Muscle of leg (tissue), 3 donors: ENCODE measurements at regions not wholly inside any gene's neighbourhood (a gene's known extent, or its start where the extent isn't known, plus 50 kb on each side); places are given as distances from the start of the nearest gene placed in this dataset.
A peak's percentile ranks its signal among the peaks of the same experiment; 100 is the strongest.

Source experiments
- DNase-seq: peaks from one replicate; pipeline ENCODE4 v3.0.0; 2013
- H3K27ac ChIP-seq: one replicate; pipeline ENCODE4 v1.5.1; 2013; ENCODE audit warnings: mild to moderate bottlenecking, low read length, control low read depth
- H3K27me3 ChIP-seq: one replicate; pipeline ENCODE4 v1.6.1; 2013; ENCODE audit warnings: low read length; ENCODE audit not compliant: control insufficient read depth, insufficient read depth
- H3K36me3 ChIP-seq: one replicate; pipeline ENCODE4 v1.6.1; 2013; ENCODE audit warnings: low read length; ENCODE audit not compliant: control insufficient read depth, insufficient read depth
- H3K4me1 ChIP-seq: one replicate; pipeline ENCODE4 v1.6.1; 2013; ENCODE audit warnings: low read length; ENCODE audit not compliant: control insufficient read depth, insufficient read depth
- H3K4me3 ChIP-seq: one replicate; pipeline ENCODE4 v1.5.1; 2013; ENCODE audit warnings: low read length, control low read depth
- H3K9me3 ChIP-seq: replicated peaks from 2 replicates; pipeline ENCODE4 v1.6.1; 2013; ENCODE audit warnings: low read depth, low read length; ENCODE audit not compliant: control insufficient read depth
- WGBS: methylation state at CpG from one replicate; pipeline ENCODE4 v1.1.5; 2013; ENCODE audit warnings: missing lambda C conversion rate; ENCODE audit not compliant: insufficient coverage; 5-methylcytosine and 5-hydroxymethylcytosine counted together

DNA sequence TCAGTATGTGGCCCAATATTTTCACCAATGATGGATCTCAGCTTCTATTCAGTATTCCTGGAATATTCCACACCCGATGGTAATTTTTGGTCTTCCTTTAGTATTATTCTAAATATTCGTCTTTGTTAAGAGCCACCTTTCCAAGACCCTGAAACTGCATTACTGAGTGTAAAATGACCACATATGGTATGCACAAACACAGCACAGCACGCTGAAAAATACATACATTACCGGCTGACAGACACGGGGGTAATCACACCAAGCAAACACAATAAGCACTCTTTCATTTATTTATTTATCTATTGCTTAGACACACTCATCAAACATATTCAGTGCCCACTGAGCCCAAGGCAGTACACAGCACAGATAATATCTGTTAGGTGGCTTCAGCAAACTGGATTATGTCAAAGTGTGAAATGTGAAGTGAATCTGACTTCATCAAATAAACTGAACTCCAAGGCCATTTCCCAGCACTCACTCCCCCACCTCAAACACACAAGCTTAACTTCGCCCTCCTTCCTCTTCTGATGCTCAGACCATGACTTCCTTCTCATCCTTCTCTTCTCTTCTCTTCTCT is 1637.8 kb upstream of the C9orf72 start:
- peaks cover 20% of the 10 kb centered on the region for H3K4me1 ChIP-seq
- H3K27me3 ChIP-seq, result peaks cover 40% of the 10 kb centered on the region
- DNase-seq, result no peak
- no peak overlapping the region for H3K27ac ChIP-seq
- no peaks in the 10 kb centered on the region for H3K9me3 ChIP-seq
- no peaks in the 10 kb centered on the region for H3K36me3 ChIP-seq
- H3K4me3 ChIP-seq, result peak overlapping the region; percentile 57
- WGBS, result 51% methylated on average over 3 of the region's 6 CpGs

DNA sequence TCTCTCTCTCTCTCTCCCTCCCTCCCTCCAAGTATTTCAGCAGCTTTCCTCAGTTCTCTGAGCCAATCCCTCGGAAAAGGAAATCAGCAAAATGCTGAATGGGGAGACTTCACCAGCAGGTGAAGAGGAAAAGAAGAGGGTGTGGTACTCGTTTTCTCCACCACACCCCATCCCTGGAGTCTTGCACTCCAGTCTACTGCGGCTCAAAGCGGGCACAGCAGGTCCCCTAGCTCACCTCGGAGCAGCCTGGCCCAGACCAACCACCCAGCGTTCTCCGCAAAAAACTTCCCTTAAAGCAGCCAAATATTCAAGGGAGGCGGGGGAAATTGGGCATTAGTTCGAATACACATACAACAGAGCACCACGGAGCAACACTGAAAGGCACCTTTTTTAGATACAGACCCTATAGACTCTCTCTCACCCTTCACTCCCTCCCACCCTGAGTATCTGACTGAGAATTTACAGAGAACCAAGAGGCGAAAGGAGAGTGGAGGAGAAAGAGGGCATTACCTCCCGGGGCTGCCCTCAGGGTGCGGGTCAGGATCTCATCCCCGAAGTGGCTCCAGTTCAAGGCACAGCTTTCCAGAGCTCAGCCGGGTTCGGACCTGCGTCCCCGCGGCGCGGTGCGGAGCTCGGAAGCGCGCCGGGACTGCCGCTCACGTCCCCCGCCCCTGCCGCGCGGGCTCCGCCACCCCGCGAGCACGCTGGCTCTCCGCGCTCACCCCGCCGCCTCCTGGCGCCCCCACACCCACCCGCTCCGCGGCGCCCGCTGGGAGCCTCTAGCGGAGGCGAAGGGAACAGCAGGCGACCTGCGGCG is 1638.5 kb upstream of the C9orf72 start:
- Histone ChIP-seq H3K36me3 (no peaks in the 10 kb centered on the region), H3K4me1 (peaks cover 20% of the 10 kb centered on the region), H3K27ac (peak overlapping the region; percentile 0), H3K4me3 (peak overlapping the region; percentile 57), H3K27me3 (peaks cover 40% of the 10 kb centered on the region), H3K9me3 (no peaks in the 10 kb centered on the region)
- DNase-seq, result peak; percentile 79
- WGBS, result under 1% methylated on average over 43 of the region's 51 CpGs

DNA sequence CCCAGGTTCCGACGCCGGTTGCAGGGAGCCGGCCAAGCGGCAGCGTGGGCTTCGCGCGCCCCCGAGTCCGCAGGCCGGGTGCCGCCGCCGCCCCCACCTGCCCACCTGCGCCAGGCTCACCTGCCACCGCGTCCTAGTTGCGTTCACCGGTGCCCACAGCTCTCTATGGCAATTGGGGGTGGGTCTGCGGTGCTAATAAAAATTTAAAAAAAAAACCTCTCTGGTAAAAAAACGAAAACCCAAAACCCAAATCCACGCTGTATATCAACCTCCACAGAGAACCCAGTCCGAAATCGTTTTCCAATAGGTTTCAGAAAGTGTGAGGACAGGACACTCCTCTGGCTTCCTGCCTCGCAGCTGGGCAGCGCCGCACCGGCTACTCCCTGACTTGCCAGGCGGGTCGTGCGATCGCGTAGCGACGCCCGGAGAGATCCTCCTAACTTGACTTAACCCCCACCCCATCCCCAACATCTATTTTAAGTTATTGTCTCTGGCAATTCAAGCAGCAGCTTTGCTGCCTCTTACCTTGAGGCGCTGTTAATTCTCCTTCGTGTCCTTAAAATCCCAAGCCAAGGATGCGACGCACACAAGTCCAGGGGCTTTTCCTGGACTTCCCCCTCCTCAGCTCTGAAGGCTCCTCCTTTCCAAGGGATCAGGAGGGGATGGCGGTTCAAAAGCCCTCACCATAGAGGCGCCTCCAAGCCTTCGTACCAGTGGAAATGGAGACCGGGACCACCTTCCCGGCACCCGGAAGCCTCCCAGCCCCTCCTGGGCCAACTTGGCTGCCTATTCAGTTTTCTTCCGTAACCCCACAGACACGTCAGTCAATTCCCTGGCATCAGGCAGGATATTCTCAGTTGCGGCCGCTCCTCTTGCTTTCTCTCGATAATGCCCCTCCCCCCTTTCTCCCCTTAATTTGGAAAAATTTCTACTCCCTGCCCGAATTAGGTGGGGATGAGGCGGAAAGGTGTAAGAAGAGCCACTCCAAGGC is 1639.4 kb upstream of the C9orf72 start:
- no peaks in the 10 kb centered on the region for H3K36me3 ChIP-seq
- no peak overlapping the region for H3K27ac ChIP-seq
- H3K4me1 ChIP-seq, result peaks cover 20% of the 10 kb centered on the region
- peak; percentile 41 for DNase-seq
- peak overlapping the region; percentile 49 for H3K4me3 ChIP-seq
- under 1% methylated on average over 30 of the region's 54 CpGs for WGBS
- no peaks in the 10 kb centered on the region for H3K9me3 ChIP-seq
- H3K27me3 ChIP-seq, result peaks cover 40% of the 10 kb centered on the region

DNA sequence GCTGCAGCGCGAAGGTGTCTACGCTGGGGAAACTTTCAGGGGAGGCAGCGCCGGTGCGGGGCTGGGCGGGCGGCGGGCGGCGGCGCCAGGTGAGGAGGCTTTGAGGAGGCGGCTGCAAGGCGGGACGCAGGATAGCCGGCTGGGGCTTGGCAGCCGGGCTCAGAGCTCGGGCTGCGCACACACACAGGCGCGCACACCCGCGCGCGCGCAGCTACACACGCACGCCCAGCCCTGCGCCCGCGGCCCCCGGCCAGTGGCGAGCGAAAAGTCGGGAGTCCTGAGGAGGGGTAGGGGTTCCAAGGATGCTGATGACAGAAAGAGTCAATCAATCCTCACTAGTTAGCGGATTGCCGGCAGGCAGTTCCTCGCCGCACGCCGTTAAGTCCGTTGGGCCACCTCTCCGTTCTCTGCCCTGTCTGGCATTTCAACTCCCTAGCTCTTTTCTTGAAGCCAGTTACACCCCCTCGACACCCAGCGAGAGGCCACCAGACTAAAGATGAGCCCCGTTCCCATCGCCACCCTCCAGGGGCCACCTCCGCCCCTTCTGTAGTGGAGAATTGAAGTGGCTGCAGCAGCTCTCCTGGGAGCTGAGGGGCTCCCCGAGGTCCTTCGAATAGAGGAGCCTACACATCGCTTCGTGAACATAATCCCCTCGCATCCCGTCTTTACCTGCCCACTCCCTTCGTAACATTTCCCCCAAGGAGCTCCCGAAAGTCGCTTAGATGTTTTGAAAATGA is 1640.3 kb upstream of the C9orf72 start, which contains the start of gene LINGO2:
TSS of gene LINGO2 (minus strand) at position 185 of the 737 bp plus-strand sequence.
- H3K36me3 ChIP-seq, result no peaks in the 10 kb centered on the region
- H3K9me3 ChIP-seq, result no peaks in the 10 kb centered on the region
- H3K4me1 ChIP-seq, result peaks cover 20% of the 10 kb centered on the region
- peak; percentile 40 for DNase-seq
- H3K4me3 ChIP-seq, result peak within 1 kb of the TSS; percentile 49
- no peak within 1 kb of the TSS for H3K27ac ChIP-seq
- under 1% methylated on average over 41 of the region's 57 CpGs for WGBS
- H3K27me3 ChIP-seq, result peaks cover 40% of the 10 kb centered on the region

DNA sequence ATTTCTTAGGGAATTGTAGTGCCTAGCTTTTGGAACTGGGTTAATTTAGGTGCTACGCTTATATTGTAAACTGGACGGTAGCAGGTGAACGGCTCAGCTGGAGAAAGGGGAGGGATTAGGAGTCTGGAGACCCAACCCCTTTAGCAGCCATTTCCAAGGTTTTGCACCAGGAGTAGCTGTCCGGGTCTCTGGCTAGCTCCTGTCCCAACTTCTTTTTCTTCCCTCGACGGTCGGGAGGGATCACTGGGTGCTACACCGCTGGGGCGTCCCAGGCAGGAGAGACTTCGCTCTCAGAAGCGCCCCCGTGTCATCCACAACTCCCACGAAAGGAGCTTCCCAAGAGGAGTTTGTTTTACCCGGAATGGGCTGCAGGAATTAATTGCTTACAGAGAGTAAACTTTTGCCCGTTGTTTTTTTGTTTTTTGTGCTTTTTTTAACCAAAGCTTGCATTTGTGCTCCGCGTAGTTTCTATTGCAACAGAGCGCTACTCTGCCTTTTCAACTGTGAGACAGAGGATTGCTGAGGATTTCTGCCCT is 1640.9 kb upstream of the C9orf72 start:
- 0% methylated on average over 11 of the region's 18 CpGs for WGBS
- Histone ChIP-seq H3K9me3 (no peaks in the 10 kb centered on the region), H3K4me1 (peaks cover 20% of the 10 kb centered on the region), H3K36me3 (no peaks in the 10 kb centered on the region), H3K4me3 (peak overlapping the region; percentile 49), H3K27me3 (peaks cover 40% of the 10 kb centered on the region), H3K27ac (no peak overlapping the region)
- peak; percentile 83 for DNase-seq

DNA sequence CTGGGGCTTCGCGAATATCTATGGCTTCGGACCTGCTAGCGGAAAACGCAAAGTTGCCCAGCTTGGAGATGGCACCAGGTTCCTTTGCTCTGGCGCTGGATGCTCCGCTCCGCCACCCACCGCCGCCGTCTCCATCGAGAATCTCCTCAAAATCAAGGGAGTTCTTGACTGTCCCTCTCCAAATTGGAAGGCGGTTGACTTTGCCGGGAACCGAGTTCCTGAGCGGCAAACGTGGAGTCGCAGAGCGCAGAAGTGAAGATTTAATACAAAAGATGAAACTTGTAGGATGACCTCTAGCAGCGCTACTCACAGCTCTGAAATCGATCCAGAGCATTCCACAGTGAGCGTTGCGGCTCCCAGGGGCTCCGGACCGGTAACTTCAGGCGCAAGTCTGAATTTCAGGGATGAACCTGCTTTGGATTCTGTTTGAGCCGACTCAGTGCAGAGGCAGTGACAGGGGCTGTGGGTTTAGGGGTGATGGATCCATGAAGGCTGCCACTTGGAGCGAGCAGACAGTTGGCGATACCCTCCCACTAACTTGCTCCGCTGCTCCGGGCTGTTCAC is 1641.5 kb upstream of the C9orf72 start:
- 1% methylated on average over 27 of the region's 31 CpGs for WGBS
- H3K9me3 ChIP-seq, result no peaks in the 10 kb centered on the region

DNA sequence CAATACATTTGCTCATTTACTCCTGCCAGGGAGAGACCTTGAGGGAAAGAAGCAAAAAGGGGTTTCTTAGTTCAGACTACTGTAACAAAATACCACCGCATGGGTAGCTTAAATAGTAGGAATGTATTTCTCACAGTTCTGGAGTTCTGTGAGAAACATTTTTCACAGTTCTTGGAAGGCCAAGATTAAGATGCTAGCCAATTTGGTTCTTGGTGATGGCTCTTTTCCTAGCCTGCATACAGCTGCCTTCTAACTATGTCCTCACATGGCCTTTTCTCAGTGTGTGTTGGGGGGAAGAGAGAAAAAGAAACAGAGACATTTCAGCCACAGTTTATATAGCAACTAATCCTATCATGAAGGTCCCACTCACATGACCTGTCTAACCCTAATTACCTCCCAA is 1644.7 kb upstream of the C9orf72 start:
- H3K4me1 ChIP-seq, result peaks cover 14% of the 10 kb centered on the region
- H3K9me3 ChIP-seq, result no peaks in the 10 kb centered on the region
- no CpG with 5 or more reads among the region's 1 CpG for WGBS
- H3K36me3 ChIP-seq, result no peaks in the 10 kb centered on the region
- no peak overlapping the region for H3K27ac ChIP-seq
- H3K4me3 ChIP-seq, result no peak overlapping the region
- H3K27me3 ChIP-seq, result peaks cover 24% of the 10 kb centered on the region
- no peak for DNase-seq

More for the DNA sequence above, 1641.5 kb upstream of the C9orf72 start:
- H3K27me3 ChIP-seq, result peaks cover 40% of the 10 kb centered on the region
- H3K27ac ChIP-seq, result no peak overlapping the region
- DNase-seq, result peak; percentile 35
- H3K4me1 ChIP-seq, result peaks cover 20% of the 10 kb centered on the region
- H3K36me3 ChIP-seq, result no peaks in the 10 kb centered on the region
- peak overlapping the region; percentile 49 for H3K4me3 ChIP-seq

DNA sequence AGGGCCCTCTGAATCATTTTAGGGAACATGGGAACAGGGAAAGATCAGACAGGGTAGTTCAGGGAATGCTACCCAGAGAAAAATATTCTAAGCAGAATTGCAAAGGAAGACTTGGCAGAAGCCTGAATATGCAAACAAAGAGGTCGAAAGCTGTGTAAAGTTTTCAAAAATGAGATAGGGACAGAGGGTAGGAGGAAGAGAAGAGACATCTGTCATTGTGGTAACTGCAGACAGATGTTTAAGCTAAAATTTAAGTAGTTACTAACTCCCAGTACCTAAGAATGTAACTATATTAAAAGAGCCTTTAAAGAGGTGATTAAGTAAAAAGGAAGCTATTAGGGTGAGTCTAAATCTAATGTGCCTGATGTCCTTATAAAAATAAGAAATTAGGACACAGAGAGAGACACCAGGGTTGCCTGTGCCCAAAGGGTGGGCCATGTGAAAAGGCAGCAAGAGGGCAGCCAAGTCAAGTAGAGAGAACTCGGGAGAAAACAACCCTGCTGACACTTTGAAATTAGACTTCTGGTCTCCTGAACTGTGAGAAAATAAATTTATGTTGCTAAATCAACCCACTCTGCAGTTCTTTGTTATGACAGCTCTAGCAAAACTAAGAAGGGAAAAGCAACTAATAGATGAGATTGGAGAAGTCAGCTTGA is 1647.4 kb upstream of the C9orf72 start:
- H3K4me1 ChIP-seq, result no peaks in the 10 kb centered on the region
- H3K9me3 ChIP-seq, result no peaks in the 10 kb centered on the region
- no peak overlapping the region for H3K27ac ChIP-seq
- no peak overlapping the region for H3K4me3 ChIP-seq
- no CpG with 5 or more reads among the region's 2 CpGs for WGBS
- no peak for DNase-seq
- H3K27me3 ChIP-seq, result no peaks in the 10 kb centered on the region
- no peaks in the 10 kb centered on the region for H3K36me3 ChIP-seq

DNA sequence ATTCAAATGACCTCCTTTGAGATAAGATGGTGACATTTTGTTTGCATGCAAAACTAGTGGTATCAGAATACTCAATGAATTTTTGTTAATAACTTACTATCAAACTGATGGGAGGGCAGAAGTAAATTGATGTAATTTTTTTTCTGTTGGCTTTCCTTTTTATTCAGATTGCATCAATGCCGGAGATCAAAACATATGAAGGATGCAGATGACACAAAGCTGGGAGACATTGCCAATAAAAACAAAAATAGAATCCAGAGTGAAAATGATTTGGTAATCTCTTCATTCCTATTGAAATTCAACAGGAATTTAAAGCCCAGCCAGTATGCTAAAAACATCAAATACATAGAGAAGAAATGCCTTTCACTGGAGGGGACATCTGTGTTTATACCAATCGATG is 1655.3 kb upstream of the C9orf72 start:
- Histone ChIP-seq H3K4me3 (no peak overlapping the region), H3K27me3 (no peaks in the 10 kb centered on the region), H3K9me3 (no peaks in the 10 kb centered on the region), H3K36me3 (no peaks in the 10 kb centered on the region), H3K4me1 (no peaks in the 10 kb centered on the region), H3K27ac (no peak overlapping the region)
- no peak for DNase-seq
- no CpG with 5 or more reads among the region's 2 CpGs for WGBS
